Liver (tissue), 8 donors: ENCODE measurements at regions not wholly inside any gene's neighbourhood (a gene's known extent, or its start where the extent isn't known, plus 50 kb on each side); places are given as distances from the start of the nearest gene placed in this dataset.
A peak's percentile ranks its signal among the peaks of the same experiment; 100 is the strongest.

Source experiments
- DNase-seq: peaks from one replicate; pipeline ENCODE4 v3.0.0-alpha.2; 2017; ENCODE audit warnings: low spot score
- H3K27ac ChIP-seq, 2 donors: one replicate each; pipeline ENCODE4 v1.7.0; 2013; ENCODE audit warnings: inconsistent platforms in 2 of 2, low read length in 2 of 2, control low read depth in 1 of 2, low read depth in 1 of 2, mild to moderate bottlenecking in 1 of 2
- H3K27me3 ChIP-seq, 4 donors: one replicate each; pipeline versions ENCODE4 v1.6.1 to v1.7.0; 2013; ENCODE audit warnings: low read length in 3 of 4, inconsistent platforms in 1 of 4, mild to moderate bottlenecking in 1 of 4, moderate library complexity in 1 of 4; ENCODE audit not compliant: control insufficient read depth in 4 of 4, insufficient read depth in 4 of 4
- H3K36me3 ChIP-seq, 4 donors: one replicate each; pipeline versions ENCODE4 v1.6.1 to v1.7.0; 2013; ENCODE audit warnings: low read length in 3 of 4, mild to moderate bottlenecking in 3 of 4, low read depth in 1 of 4, moderate library complexity in 1 of 4; ENCODE audit not compliant: control insufficient read depth in 4 of 4, insufficient read depth in 3 of 4
- H3K4me1 ChIP-seq, 4 donors: one replicate each; pipeline versions ENCODE4 v1.6.1 to v1.7.0; 2013; ENCODE audit warnings: low read length in 3 of 4, mild to moderate bottlenecking in 3 of 4, moderate library complexity in 1 of 4; ENCODE audit not compliant: control insufficient read depth in 4 of 4, insufficient read depth in 4 of 4
- H3K4me3 ChIP-seq, 3 donors: one replicate each; pipeline versions ENCODE4 v1.6.1 to v1.7.0; 2013; ENCODE audit warnings: low read length in 3 of 3, control low read depth in 1 of 3, low read depth in 1 of 3, mild to moderate bottlenecking in 1 of 3
- H3K9ac ChIP-seq, 2 donors: one replicate each; pipeline ENCODE4 v1.7.0; 2013; ENCODE audit warnings: low read length in 2 of 2, mild to moderate bottlenecking in 2 of 2, moderate library complexity in 2 of 2, control low read depth in 1 of 2, low read depth in 1 of 2
- H3K9me3 ChIP-seq, 4 donors: one replicate each; pipeline versions ENCODE4 v1.6.1 to v1.7.0; 2013; ENCODE audit warnings: low read length in 3 of 4; ENCODE audit not compliant: control insufficient read depth in 4 of 4
- EGR1 ChIP-seq, 2 donors: IDR thresholded peaks; 2 replicates each; pipeline ENCODE4 v1.6.1; 2016 to 2018; ENCODE audit warnings: antibody characterized with exemption in 2 of 2, low read depth in 2 of 2
- FOXA1 ChIP-seq: IDR thresholded peaks from 2 replicates; pipeline ENCODE4 v1.6.1; 2016; ENCODE audit warnings: antibody characterized with exemption
- FOXA2 ChIP-seq: IDR thresholded peaks from 2 replicates; pipeline ENCODE4 v1.6.1; 2016; ENCODE audit warnings: antibody characterized with exemption
- GABPA ChIP-seq, 2 donors: IDR thresholded peaks in 1 of 2; conservative IDR thresholded peaks in 1 of 2; 2 replicates each; pipeline ENCODE4 v1.6.1; 2016; ENCODE audit warnings: antibody characterized with exemption in 2 of 2, mild to moderate bottlenecking in 1 of 2, moderate library complexity in 1 of 2
- HNF4A ChIP-seq, 2 donors: conservative IDR thresholded peaks; 2 replicates each; pipeline ENCODE4 v1.6.1; 2016; ENCODE audit warnings: antibody characterized with exemption in 2 of 2, mild to moderate bottlenecking in 2 of 2
- HNF4G ChIP-seq: IDR thresholded peaks from 2 replicates; pipeline ENCODE4 v1.6.1; 2016; ENCODE audit warnings: antibody characterized with exemption
- JUND ChIP-seq, 2 donors: IDR thresholded peaks; 2 replicates each; pipeline ENCODE4 v1.6.1; 2016; ENCODE audit warnings: antibody characterized with exemption in 2 of 2
- MAX ChIP-seq: IDR thresholded peaks from 2 replicates; pipeline ENCODE4 v1.6.1; 2016; ENCODE audit warnings: antibody characterized with exemption
- NR2F2 ChIP-seq: IDR thresholded peaks from 2 replicates; pipeline ENCODE4 v1.6.1; 2016; ENCODE audit warnings: antibody characterized with exemption
- RAD21 ChIP-seq, 2 donors: IDR thresholded peaks; 2 replicates each; pipeline ENCODE4 v1.6.1; 2016; ENCODE audit warnings: antibody characterized with exemption in 2 of 2, mild to moderate bottlenecking in 2 of 2
- REST ChIP-seq: IDR thresholded peaks from 2 replicates; pipeline ENCODE4 v1.6.1; 2016; ENCODE audit warnings: antibody characterized with exemption, mild to moderate bottlenecking
- RXRA ChIP-seq, 2 donors: IDR thresholded peaks; 2 replicates each; pipeline ENCODE4 v1.6.1; 2017 to 2018; ENCODE audit warnings: antibody characterized with exemption in 2 of 2, mild to moderate bottlenecking in 1 of 2
- SP1 ChIP-seq: IDR thresholded peaks from 2 replicates; pipeline ENCODE4 v1.6.1; 2018; ENCODE audit warnings: antibody characterized with exemption, mild to moderate bottlenecking
- YY1 ChIP-seq: IDR thresholded peaks from 2 replicates; pipeline ENCODE4 v1.6.1; 2016; ENCODE audit warnings: antibody characterized with exemption, mild to moderate bottlenecking
- ZBTB33 ChIP-seq: IDR thresholded peaks from 2 replicates; pipeline ENCODE4 v1.6.1; 2016; ENCODE audit warnings: antibody characterized with exemption
- WGBS: extraction: QIAGEN DNeasy Blood & Tissue Kit; methylation state at CpG from one replicate; pipeline ENCODE4 v1.1.7; 2013; 5-methylcytosine and 5-hydroxymethylcytosine counted together
- TF ChIP-seq, protein P1 (sequence below): fragments of 150-350 bp; IDR thresholded peaks from 2 replicates; pipeline ENCODE4 v1.5.1; 2017; ENCODE audit warnings: improper control_type of control experiment, low read depth, low read length; ENCODE audit not compliant: missing input control
- TF ChIP-seq, protein P2 (sequence below): IDR thresholded peaks from 2 replicates; pipeline ENCODE4 v1.6.1; 2016; ENCODE audit warnings: antibody characterized with exemption
- donor health status: healthy.
- donor health status: healthy.
- donor health status: healthy.
- donor health status: healthy.
- donor health status: healthy.

DNA sequence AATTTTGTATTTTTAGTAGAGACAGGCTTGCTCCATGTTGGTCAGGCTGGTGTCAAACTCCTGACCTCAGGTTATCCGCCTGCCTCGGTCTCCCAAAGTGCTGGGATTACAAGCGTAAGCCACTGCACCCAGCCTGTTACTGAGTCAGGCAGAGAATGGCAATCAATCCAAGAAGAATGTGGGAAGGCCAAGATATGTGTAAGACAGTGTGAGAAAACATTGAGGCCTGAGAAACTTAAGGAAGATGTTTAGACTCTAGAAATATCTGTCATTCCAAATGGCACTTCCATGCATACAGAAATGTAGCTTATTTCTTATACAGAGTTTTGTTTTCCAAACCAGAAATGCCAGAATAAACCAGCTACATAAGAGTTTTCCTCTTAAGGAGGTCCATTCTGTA lies 248.5 kb downstream of the ETS1 start:
- no peaks in the 10 kb centered on the region for H3K27me3 ChIP-seq
- H3K9ac ChIP-seq = no peak overlapping the region
- 95% methylated on average over 3 of the region's 3 CpGs for WGBS
- H3K27ac ChIP-seq = no peak overlapping the region
- no peak for DNase-seq
- no peaks in the 10 kb centered on the region for H3K36me3 ChIP-seq
- no peak overlapping the region for H3K4me3 ChIP-seq
- TF ChIP-seq, protein P1, sequence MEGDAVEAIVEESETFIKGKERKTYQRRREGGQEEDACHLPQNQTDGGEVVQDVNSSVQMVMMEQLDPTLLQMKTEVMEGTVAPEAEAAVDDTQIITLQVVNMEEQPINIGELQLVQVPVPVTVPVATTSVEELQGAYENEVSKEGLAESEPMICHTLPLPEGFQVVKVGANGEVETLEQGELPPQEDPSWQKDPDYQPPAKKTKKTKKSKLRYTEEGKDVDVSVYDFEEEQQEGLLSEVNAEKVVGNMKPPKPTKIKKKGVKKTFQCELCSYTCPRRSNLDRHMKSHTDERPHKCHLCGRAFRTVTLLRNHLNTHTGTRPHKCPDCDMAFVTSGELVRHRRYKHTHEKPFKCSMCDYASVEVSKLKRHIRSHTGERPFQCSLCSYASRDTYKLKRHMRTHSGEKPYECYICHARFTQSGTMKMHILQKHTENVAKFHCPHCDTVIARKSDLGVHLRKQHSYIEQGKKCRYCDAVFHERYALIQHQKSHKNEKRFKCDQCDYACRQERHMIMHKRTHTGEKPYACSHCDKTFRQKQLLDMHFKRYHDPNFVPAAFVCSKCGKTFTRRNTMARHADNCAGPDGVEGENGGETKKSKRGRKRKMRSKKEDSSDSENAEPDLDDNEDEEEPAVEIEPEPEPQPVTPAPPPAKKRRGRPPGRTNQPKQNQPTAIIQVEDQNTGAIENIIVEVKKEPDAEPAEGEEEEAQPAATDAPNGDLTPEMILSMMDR = no peak
- TF ChIP-seq NR2F2 (no peak), REST (no peak), SP1 (no peak), RAD21 (IDR thresholded peaks at IDR 0.05) (no peak), EGR1 (IDR thresholded peaks at IDR 0.05; ENCODE audit: low read depth in 2 of 2) (no peak), GABPA (IDR thresholded peaks at IDR 0.05 in 1 of 2, conservative IDR thresholded peaks at IDR 0.05 in 1 of 2) (no peak), MAX (no peak), RXRA (IDR thresholded peaks at IDR 0.05) (no peak), FOXA2 (no peak), FOXA1 (no peak), HNF4G (no peak), ZBTB33 (no peak), YY1 (no peak)
- no peaks in the 10 kb centered on the region for H3K9me3 ChIP-seq
- peaks cover 0 to 4% (median 0%) of the 10 kb centered on the region in 4 donors for H3K4me1 ChIP-seq

DNA sequence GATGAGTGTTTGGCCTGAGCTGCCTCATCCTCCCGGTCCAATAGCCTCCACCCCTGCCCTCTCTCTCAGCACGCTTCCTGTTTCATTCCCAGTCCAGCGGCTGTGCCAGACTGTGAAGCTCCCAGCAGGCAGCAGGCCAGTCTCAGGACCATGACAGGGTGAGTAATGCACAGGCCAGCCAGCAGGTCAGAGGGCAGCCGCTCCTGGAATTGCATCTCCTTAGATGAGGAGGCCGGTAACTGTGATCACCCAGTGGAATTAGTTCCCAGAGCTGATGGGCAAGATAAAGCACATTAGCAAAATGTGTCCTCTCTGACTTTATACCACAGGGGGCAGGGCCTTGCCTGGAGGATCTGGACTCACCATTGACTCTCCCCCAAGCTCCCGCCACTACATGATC lies 251.2 kb downstream of the ETS1 start:
- TF ChIP-seq FOXA2 = no peak
- no peak for TF ChIP-seq MAX
- no peak for TF ChIP-seq RXRA (IDR thresholded peaks at IDR 0.05)
- no peak for TF ChIP-seq EGR1 (IDR thresholded peaks at IDR 0.05; ENCODE audit: low read depth in 2 of 2)
- TF ChIP-seq, protein P2, sequence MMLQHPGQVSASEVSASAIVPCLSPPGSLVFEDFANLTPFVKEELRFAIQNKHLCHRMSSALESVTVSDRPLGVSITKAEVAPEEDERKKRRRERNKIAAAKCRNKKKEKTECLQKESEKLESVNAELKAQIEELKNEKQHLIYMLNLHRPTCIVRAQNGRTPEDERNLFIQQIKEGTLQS = no peak
- no peak for TF ChIP-seq HNF4G
- TF ChIP-seq NR2F2 = peak; percentile 90
- TF ChIP-seq JUND (IDR thresholded peaks at IDR 0.05) = no peak
- TF ChIP-seq YY1 = no peak
- peak in 1 of 2 donors; percentile 9 for TF ChIP-seq RAD21 (IDR thresholded peaks at IDR 0.05)
- TF ChIP-seq, protein P1 = no peak
- TF ChIP-seq HNF4A (conservative IDR thresholded peaks at IDR 0.05) = no peak
- Histone ChIP-seq H3K4me3 (no peak overlapping the region), H3K9ac (no peak overlapping the region), H3K27ac (peak overlapping the region; percentile 28), H3K4me1 (peaks cover 0 to 4% (median 0%) of the 10 kb centered on the region in 4 donors), H3K36me3 (no peaks in the 10 kb centered on the region), H3K9me3 (no peaks in the 10 kb centered on the region), H3K27me3 (no peaks in the 10 kb centered on the region)
- WGBS = 71% methylated on average over 6 of the region's 6 CpGs
- no peak for DNase-seq
